GM19463 (cell line): ENCODE measurements at regions not wholly inside any gene's neighbourhood (a gene's known extent, or its start where the extent isn't known, plus 50 kb on each side); places are given as distances from the start of the nearest gene placed in this dataset.

Source experiments
- ATAC-seq: cut with Tn5 transposase; IDR thresholded peaks from one replicate; pipeline ENCODE4 v1.9.1; 2021; ENCODE audit warnings: mild to moderate bottlenecking, moderate library complexity; ENCODE audit not compliant: unreplicated experiment

- no peak for ATAC-seq
These were observed 400.7 kb downstream of the NUAK1 start for GRCh38 chr12:105738051-105738450.

DNA sequence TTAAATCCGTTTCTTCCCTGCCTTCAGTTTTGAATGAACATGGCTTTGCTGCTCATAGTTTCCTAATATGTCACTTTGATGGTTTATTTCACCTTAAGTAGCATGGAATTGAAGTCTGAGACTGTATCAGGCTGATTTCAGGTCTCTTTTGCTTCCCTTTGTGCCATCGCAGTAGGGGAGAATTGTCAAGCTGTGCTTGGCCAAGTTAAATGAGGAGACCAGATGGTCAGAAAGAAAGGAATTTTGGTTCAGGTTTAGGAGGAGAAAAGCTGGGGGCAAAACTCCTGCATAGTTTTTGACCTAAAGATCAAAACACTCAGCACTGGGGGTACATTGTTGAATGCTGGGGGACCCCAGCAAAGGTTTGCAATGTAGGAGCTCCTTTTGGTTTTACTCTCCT, 398.4 kb downstream of the NUAK1 start:
- ATAC-seq: no peak

DNA sequence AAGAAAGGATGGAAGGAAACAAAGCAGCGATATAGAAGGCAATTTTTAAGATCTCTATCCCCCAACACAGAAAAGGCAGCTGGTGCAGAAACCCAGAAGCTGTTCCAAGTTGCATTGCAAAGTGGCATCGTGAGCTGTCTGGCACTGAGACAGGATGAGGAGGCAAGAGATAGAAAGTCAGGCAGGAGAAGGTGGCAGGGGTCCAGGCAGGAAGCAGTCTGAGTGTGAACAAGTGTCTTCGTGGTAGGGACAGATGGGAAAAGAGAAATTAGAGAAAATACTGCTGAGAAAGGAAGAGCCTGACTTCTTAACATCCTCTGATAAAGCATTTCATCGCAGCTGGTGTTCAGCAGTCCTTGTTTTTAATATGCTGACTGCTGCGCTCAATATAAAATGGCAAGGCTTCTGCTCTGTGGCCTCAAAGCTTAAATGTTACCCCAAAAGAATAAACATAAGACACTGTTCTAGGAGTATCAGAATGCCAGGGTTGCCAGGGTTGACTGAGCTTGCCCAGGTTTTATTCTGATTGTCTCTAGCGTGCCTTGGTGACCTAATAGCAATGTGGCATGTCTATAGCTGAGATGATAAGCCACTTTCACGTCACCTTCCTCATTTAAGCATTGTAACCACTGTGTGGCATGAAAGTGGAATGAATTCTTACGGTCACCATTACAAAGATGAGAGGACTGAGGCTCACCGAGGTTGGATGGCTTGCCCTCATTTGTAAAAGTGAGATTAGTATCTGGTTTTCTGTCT, 397.6 kb downstream of the NUAK1 start:
- no peak for ATAC-seq

- no peak for ATAC-seq
These were observed 396.8 kb downstream of the NUAK1 start for GRCh38 chr12:105741786-105742566.

DNA sequence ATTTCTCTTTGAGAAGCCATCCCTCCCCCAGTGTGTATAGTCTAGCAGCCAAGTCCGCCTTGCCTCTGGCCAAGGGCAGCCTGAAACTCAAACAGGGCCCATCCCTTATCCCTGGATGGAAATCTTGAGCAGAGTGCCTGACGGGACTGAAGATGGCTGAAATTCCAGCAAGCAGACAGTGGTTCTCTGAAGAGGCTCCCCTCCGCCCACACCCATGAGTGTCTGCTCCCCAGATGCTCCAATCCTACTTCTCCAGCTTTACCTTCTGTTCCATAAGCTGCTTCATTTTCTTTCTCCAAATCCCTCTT, 396.2 kb downstream of the NUAK1 start:
- ATAC-seq: no peak

DNA sequence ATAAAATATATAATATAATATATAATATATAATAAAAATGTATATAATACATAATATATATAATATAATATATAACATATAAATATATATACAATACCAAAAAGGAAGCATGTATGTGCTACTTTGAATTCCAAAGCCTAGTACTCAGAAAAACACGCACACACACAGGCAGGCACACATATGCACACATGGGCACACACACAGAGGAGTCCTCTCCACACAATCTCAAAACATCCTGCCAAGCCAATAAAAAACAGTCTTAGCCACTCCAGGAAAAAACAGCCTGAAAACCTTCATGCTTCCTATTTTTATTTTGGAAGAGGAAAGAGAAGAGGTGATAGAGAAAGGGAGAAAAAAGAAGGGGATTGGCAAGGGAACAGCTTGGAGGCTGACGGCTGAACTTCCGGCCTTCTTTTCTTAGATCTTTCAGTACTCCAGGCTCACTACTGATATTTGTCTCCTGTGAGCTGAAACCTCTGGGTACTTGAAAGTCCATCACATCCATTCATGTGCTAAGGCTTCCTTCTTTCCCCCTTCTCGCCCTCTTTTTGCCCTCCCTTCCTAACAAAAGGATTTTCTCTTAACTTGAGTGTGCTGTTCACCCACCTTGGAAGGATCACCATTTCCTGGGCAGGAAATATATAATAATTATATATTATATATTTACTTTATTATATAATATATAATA, 394.2 kb downstream of the NUAK1 start:
- ATAC-seq: no peak

GRCh38 chr12:105745811-105746210, 392.9 kb downstream of the NUAK1 start:
- ATAC-seq: no peak

- ATAC-seq: no peak
These were observed 389.8 kb downstream of the NUAK1 start for GRCh38 chr12:105748806-105749600.

GRCh38 chr12:105750096-105750495, 388.7 kb downstream of the NUAK1 start:
- no peak for ATAC-seq

DNA sequence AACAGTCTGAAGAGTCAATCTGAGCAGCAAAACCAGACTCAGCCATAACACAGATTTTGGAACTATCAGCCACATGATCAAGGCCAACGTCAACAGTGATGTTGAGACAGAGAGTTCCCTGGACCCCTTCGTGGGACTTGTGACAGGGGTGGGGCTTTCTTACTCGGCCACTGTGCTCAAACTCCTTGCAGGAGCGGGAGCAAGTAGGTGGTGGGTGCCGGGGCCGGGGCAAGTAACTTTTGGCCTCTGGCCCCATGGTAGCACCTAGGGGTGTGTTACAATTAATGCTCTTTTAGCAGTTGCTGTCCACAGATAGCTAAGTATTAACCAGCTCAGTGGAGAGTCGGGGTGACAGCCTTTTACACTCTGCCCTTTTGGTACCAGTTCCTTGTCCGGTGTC, 384.4 kb downstream of the NUAK1 start:
- no peak for ATAC-seq

DNA sequence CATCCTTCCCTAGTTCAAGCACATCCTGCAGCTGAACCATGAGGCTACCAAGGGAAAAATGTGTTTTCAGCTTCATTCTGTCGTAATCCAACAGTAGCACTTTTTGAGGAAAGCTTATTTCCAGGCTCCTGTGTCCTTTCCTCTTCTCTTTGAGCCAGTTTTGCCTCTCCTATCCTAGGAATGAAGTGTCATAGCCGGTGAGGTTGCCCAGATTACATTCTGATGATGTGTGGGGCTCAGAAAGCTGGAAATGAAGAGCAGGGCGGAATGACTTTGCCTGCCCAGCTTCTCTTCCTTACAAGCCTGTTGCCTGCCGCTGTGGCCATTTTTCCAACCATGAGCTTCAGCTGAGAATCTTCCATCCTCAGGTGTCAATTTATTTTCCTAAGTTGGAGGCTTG, 381.8 kb downstream of the NUAK1 start:
- no peak for ATAC-seq

- ATAC-seq: no peak
These were observed 379.6 kb downstream of the NUAK1 start for GRCh38 chr12:105759149-105759548.

- ATAC-seq: no peak
These were observed 377.7 kb downstream of the NUAK1 start for GRCh38 chr12:105761075-105761474.

GRCh38 chr12:105764216-105764835, 374.4 kb downstream of the NUAK1 start:
- ATAC-seq: no peak

- ATAC-seq: no peak
These were observed 373.4 kb downstream of the NUAK1 start for GRCh38 chr12:105765053-105766014.

- ATAC-seq: no peak
These were observed 372.7 kb downstream of the NUAK1 start for GRCh38 chr12:105766029-105766428.

DNA sequence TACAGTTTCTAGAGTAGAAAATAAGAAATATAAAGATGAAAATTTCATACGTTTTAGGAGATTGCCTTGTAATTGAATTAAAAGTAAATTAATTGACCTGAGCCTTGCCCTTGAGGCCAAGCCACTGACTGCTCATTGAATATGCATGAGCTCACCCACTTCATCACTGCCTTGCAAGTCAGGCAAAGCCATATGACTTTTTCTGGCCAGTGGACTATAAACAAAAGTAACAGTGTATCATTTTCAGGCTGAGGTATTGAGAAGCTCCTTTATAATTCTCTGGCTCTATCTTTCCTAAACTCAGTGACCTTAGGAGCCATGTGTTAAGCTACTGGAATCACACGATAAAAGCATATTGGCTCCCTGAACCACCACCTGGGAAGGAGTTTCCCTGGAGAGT, 369.3 kb downstream of the NUAK1 start:
- no peak for ATAC-seq

DNA sequence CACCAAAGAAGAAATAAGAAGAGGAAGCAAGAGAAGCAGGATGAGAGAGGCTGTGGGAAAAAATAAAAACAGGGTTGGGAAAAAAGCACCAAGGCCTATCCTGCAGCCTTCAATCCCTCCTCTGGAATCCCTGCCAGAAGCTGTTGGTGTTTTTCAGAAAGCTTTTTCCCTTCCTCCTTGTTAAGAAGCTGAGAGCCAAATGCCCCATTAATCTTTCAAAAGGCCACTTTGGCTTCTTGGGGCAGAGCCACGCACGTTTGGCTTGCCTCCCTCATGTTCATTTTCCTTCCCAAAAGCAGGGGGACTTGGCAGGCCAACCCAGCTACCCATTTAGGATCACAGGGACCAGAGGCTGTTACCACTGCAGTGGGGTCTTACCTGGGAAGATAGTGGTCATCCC, 365.3 kb downstream of the NUAK1 start:
- ATAC-seq: no peak

- ATAC-seq: no peak
These were observed 364.7 kb downstream of the NUAK1 start for GRCh38 chr12:105774037-105774436.

DNA sequence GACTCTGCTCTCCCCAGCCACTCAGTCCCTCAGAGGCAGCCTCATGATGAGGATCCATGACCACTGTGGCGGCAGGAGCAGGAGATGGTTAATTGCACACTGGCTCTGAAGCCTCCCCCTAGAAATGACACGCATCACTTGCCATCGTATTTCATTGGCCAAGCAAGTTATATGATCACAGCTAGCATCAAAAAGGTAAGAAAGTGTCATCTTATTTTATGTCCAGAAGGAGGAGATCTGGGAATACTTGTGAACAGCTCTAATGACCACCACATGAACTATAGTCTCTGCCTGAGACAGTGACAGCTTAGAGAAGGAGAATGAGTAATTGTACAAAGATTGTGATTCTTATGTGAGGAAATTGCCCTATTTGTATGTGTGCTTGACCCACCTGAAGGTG, 363.4 kb downstream of the NUAK1 start:
- ATAC-seq: no peak
